SK-N-SH (cell line): ENCODE measurements at regions not wholly inside any gene's neighbourhood (a gene's known extent, or its start where the extent isn't known, plus 50 kb on each side); places are given as distances from the start of the nearest gene placed in this dataset.

ENCODE experiments used
- CTCF ChIP-seq: fragments of 200-600 bp; sonication (generic); IDR thresholded peaks from 2 replicates; pipeline ENCODE4 v1.6.1; 2017; ENCODE audit warnings: antibody characterized with exemption, mild to moderate bottlenecking, moderate library complexity
- EP300 ChIP-seq, 2 experiments: IDR thresholded peaks; 2 replicates each; pipeline versions ENCODE4 v1.4.0 to v1.6.1; 2012; ENCODE audit warnings: borderline replicate concordance in 1 of 2, low read depth in 1 of 2, low read length in 1 of 2
- EZH2phosphoT487 ChIP-seq: fragments of 200-600 bp; sonication (generic); IDR thresholded peaks from 2 replicates; pipeline ENCODE4 v1.6.1; 2017; ENCODE audit warnings: low read depth, mixed run types, mild to moderate bottlenecking, antibody characterized with exemption, moderate library complexity, borderline replicate concordance
- PBX3 ChIP-seq: IDR thresholded peaks from 2 replicates; pipeline ENCODE4; 2012
- POLR2AphosphoS5 ChIP-seq: IDR thresholded peaks from 2 replicates; pipeline ENCODE4 v1.6.1; 2012; ENCODE audit warnings: low read depth, low read length
- RAD21 ChIP-seq: IDR thresholded peaks from 2 replicates; pipeline ENCODE4 v1.6.1; 2012; ENCODE audit warnings: mild to moderate bottlenecking, low read length
- RCOR1 ChIP-seq: fragments of 150-350 bp; IDR thresholded peaks from 2 replicates; pipeline ENCODE4 v1.6.1; 2017; ENCODE audit warnings: antibody characterized with exemption, low read length
- REST ChIP-seq: IDR thresholded peaks from 2 replicates; pipeline ENCODE4 v1.6.1; 2012; ENCODE audit warnings: mild to moderate bottlenecking, low read depth, low read length, moderate library complexity
- RFX5 ChIP-seq: IDR thresholded peaks from 2 replicates; pipeline ENCODE4 v1.6.1; 2012; ENCODE audit warnings: mild to moderate bottlenecking, improper control_type of control experiment, low read length

- TF ChIP-seq CTCF (no peak), EP300 (IDR thresholded peaks at IDR 0.05; ENCODE audit: borderline replicate concordance in 1 of 2, low read depth in 1 of 2, low read length in 1 of 2) (no peak), REST (no peak), POLR2AphosphoS5 (no peak), RFX5 (no peak), RCOR1 (no peak), EZH2phosphoT487 (no peak), RAD21 (no peak), PBX3 (no peak)
Observed at GRCh38 chr6:81988446-81988845, 236.0 kb upstream of the TENT5A start.
